ENCODE measurements at regions not wholly inside any gene's neighbourhood (a gene's known extent, or its start where the extent isn't known, plus 50 kb on each side); places are given as distances from the start of the nearest gene placed in this dataset.

DNA sequence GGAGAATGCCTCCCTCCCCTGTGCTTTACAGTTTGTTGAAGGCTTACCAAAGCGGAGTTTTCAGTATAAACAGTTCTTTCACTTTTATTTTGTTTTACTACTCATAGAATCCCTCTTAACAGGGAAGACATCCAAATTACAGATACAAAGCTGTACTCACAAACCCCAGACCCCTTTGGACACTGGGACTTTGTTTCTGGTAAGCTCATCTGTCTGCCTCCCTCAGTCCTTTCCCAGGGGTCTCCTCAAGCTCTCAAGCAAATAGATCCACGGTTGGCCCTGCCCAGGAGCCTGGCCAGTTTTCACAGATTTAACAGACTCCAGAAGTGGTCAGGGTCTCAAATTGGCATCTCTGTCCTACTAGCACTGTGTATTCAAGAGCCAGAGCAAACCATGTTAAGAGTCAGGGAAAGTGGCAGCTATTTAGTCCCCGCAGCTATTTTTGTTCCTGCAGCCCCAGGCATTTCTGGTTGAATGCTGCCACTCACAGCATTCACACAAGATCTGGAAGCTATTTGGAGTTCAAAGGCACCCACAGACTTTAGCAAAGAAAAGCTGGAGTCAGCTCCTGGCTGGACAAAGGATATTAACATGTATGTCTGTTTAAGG is 54.2 kb downstream of the TMEM100 start:
- DNase-seq: no peak

GRCh38 chr17:55666806-55667205 is 55.9 kb downstream of the TMEM100 start:
- DNase-seq: no peak

DNA sequence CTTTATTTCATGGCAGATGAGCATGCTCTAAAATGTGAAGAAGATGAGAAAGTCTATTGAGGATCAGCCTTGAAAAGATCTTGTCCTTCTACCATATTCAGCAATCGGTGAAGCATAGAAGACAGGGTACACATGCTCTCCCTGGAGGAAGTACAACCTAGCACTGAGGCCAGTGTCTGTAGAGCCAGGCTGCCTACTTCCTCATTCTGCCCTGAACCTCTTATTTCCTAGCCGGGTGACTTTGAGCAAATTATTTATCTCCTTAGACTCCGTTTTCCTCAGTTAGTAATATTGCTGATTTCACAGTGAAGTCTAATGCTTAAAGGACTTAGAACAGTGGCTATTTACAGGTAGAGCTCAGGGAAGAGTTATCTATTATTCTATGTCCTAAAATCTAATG is 58.4 kb downstream of the TMEM100 start:
- peak; percentile 57 for DNase-seq

GRCh38 chr17:55663400-55663799 is 59.3 kb downstream of the TMEM100 start:
- DNase-seq: no peak

DNA sequence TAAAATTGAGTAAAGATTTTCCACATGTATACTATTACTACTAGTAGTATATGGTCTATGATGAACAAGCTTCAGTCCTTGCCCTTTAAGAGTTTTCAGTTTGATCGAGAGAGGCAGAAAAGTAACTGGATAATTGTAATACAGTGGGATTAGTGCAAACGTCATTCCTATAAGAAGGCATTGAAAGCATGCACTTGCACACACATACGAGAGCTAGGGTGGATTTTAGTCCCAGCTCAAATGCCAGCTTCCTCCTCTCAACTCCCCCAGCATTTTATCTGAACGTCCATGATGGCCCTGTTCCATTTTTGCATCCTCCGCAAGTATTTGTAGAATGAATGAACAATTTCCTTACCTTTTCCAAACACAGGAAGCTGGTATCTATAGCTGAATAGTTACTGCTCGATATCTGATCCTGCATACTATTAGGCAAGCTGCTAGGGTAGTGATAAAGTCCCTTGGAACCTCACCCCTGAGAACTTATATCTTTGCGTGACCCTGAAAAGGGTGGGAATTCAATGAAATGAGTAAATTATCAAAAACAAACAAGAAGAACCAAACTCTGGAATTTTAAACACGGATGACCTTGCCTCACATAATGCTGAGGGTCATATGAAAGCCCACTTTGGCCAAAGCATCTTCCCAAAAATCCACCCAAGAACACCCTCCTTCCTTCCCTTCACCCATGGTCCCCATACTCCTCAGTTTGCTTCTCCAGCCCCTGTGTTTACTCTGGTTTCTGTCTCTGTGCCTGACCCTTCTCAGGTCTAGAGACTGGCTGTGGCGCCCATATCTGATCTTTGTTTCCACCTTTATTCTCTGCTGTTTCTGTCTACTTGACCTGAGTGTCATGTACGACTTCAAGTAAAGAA is 60.5 kb downstream of the TMEM100 start:
- DNase-seq: no peak

DNA sequence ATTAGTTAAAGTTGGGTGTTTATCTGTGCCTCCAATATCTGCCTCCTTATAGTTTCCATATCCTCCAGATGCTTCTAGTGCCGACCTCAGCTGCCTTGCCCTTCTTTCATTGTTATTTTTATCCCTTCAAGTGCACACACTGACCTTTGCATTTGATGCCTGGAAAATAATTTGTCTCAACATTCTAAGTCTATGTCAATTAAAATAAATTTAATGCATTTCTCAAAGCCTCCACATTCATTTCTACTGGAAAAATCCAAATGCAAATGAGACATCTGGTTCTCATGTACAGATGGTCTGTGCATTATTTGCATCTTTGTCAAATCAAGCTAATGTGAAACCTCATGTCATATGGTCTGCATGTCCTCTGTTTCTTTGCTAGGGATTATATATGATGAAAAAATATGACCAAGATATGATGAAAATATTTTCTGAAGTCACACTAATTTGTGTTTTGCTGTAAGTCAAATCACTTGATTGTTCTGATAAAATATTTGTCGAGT is 61.4 kb downstream of the TMEM100 start:
- no peak for DNase-seq

GRCh38 chr17:55660178-55660886 is 62.3 kb downstream of the TMEM100 start:
- DNase-seq: no peak

DNA sequence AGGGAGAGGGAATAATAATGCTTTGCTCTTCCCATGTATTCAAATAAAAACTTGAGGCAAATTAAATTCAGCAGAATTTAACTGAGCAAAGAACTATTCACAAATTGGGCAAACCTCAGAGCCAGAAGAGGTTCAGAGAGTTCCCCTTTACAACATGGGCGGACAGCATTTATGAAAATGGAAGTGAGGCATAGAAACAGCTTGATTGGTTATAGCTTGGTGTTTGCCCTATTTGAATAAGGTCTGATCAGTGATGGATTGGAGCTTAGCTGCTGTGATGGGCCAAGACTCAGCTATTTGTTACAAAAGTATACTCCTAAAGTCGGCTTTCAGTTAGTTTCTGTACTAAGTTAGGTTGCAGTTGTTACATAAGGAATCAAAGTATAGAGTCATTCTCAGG is 63.0 kb downstream of the TMEM100 start:
- no peak for DNase-seq

GRCh38 chr17:55655777-55656176 is 66.9 kb downstream of the TMEM100 start:
- DNase-seq: no peak

- DNase-seq: no peak
Measured at GRCh38 chr17:55654821-55655220, 67.8 kb downstream of the TMEM100 start.

DNA sequence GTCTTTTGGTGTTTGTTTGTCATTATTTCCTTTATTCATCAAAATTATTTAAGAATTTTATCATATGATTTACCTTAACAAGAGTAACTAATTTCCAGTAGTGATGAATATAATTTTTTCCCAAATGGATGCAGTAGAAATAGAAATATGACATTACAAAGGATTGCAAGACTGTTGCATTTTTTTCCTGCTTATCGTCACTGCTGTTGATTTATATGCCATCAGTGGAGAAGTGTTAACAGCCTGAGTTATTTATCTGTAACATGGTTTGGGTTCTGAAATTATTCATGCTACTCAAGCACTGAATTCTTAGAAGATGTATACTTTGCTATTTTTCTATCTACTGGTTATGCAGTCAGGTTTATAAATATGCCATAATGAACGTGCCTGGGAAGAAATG is 68.6 kb downstream of the TMEM100 start:
- DNase-seq: no peak

- no peak for DNase-seq
Measured at GRCh38 chr17:55652825-55653224, 69.8 kb downstream of the TMEM100 start.

GRCh38 chr17:55652114-55652823 is 70.4 kb downstream of the TMEM100 start:
- no peak for DNase-seq

- DNase-seq: no peak
Measured at GRCh38 chr17:55649957-55650597, 72.6 kb downstream of the TMEM100 start.

GRCh38 chr17:55648086-55648485 is 74.6 kb downstream of the TMEM100 start:
- DNase-seq: no peak

- DNase-seq: no peak
Measured at GRCh38 chr17:55645361-55645760, 77.3 kb downstream of the TMEM100 start.

DNA sequence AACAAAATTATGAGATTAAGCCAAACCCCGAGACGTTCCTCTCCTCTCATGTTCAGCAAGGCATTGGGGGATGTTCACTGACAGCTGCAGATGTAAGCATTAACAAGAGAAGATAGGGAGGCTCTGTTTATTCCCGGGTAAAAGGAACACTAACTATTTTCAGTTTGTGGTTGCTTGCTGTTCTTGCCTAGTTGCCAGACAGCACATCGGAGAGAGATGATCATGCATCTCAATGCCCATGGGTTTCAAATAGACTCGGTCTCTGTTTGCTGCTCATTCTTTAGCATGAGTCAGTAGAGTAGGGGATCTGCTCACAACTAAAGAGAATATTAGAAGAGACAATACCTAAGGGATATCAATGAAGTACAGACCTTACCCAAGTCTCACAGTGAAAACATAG is 78.3 kb downstream of the TMEM100 start:
- no peak for DNase-seq

DNA sequence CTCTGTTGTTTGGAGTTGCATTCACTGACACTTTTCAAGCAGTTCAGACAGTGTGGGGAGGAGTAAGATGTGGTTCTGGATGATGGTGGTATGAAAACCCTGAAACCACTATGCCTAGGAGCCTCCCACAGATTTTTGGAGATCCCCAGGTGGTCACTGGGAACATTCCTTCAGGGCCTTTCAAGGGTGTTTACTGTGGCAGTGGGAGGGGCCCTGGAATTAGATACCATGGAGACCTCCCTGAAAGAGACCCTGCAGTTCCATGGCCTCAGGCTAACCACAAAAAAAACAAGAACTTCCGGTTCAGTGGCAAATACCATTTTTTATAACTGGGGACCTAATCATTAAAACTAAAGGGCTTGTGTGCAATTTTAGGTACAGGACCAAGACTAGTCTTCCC is 79.9 kb downstream of the TMEM100 start:
- no peak for DNase-seq

DNA sequence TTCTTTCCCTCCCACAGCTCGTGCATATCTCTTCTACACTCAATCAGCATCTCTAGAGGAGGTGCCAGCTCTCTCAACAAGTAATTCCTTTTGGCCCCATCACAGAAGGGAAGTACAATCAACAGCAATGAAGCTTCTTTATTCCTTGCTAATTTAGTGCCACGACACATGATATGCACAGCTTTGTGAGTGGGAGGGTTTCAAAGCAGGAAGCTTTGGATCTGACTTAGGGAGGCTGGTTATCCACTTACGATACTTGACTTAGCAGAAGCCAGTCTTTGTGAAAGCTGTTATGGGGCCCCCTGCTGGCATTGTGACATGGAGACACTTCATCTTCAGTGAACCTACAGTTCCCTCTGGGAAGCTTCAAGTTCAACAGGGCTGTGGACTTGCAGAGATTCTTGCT is 81.0 kb downstream of the TMEM100 start:
- peak; percentile 26 for DNase-seq

DNA sequence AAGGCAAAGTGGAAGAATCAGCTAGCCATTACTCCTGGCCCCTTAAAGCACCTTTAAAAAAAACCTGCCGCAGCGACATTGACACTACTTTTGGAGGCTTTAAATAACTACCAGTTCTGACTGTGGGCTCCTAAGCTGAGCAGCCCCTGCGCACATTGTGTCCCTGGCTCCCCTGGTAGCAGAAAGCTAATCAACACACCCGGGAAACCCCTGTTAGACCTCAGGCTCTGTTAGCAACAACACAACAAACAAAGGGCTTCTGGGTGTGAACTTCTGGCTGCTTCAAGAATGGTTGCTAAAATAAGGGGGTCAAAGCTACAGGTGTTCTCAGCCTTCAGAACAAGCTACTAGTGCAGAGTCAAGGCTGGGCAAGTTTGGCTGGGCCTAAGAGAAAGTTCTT is 83.6 kb downstream of the TMEM100 start:
- no peak for DNase-seq

- no peak for DNase-seq
Measured at GRCh38 chr17:55635253-55635914, 87.3 kb downstream of the TMEM100 start.

DNA sequence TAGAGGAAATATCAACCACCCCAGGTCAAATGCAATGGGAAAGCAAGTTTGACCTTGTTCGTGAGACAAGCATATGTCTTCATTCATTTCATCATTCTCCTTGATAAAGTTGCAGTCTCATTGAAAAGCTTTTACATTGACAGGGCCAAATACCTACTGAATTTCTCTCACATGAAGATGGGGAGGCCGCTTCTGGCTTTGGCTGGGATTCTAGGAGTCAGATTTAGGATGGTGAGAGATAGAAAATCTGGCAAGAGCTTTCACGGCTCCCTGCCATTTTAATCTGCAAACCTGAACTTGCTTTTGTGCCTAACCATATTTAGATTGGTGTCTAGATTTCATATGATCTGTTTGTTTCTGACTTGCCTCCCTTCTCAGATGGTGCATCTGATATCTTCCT is 88.0 kb downstream of the TMEM100 start:
- DNase-seq: no peak
